ENCODE measurements at regions not wholly inside any gene's neighbourhood (a gene's known extent, or its start where the extent isn't known, plus 50 kb on each side); places are given as distances from the start of the nearest gene placed in this dataset.
"Not testable (repeated sequence)": the region's sequence is repeated elsewhere in the genome, so short reads cannot be mapped to it uniquely, and the experiment has no call there.

DNA sequence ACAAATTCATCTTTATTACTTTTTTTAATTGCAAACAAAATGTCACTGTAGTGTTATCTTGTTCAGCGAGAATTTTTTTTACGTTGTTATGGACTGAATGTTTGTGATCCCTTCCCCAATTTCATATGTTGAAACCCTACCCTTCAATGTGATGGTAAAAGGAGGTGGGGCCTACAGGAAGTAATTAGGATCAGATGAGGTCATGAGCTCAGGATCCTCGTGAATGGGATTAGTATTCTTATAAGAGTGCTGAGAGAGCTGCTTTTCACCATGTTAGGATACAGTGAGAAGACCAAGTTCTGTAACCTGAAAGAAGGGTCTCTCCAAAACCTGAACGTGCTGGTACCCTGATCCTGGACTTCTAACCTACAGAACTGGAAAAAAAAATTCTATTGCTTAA lies 646.0 kb upstream of the TMPRSS15 start:
- Histone ChIP-seq H3K27me3 (replicated peaks) (no peaks in the 10 kb centered on the region), H3K27ac (no peak overlapping the region), H3K4me1 (replicated peaks) (no peaks in the 10 kb centered on the region), H3K36me3 (no peaks in the 10 kb centered on the region), H3K4me3 (no peak overlapping the region), H3K9me3 (replicated peaks) (no peaks in the 10 kb centered on the region)
- DNase-seq (ENCODE audit: low read depth in 1 of 2, low spot score in 2 of 2): no peak

DNA sequence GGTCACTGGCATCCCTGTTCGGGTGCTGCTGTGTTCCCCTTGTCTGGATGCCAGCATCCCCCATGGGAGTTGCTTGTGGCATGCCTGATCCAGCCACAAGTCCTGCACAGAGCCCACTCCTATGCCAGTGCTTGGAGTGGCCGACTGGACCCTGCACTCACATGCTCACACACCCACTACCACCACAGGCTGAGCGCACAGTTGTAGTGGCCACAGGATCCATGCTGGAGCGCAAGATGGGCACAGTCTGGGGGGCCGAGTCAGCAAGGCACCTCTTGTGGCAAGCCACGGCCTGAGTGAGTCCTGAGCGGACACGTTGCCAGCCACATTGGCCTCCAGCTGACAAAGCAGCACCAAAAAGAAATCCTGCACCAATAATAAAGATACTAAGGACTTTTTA lies 661.6 kb upstream of the TMPRSS15 start:
- no peaks in the 10 kb centered on the region for H3K9me3 ChIP-seq (replicated peaks)
- H3K4me3 ChIP-seq: no peak overlapping the region
- no peak for DNase-seq (ENCODE audit: low read depth in 1 of 2, low spot score in 2 of 2)
- no peaks in the 10 kb centered on the region for H3K27me3 ChIP-seq (replicated peaks)
- H3K27ac ChIP-seq: no peak overlapping the region
- H3K4me1 ChIP-seq (replicated peaks): no peaks in the 10 kb centered on the region
- no peaks in the 10 kb centered on the region for H3K36me3 ChIP-seq

DNA sequence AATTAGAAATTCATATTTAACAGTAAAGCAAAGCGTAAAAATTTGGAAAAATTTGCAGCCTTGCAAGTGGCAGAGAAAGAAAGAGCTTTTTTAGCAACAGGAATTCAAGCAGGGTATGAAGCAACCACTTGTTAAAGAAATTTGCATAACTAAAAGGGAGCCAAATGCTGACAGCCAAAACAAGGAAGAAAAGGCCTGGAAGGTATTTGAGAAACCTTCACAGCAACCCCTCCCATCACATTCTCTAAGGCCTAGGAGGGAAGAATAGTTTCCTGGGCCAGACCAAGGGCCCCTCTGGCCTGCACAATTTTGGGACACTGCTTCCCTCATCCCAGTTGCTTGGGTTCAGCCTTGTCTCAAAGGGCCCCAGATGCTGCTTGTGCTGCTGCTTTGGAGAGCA lies 672.4 kb upstream of the TMPRSS15 start:
- Histone ChIP-seq H3K27ac (no peak overlapping the region), H3K4me3 (no peak overlapping the region), H3K9me3 (replicated peaks) (0 out of 2 replicates have a peak, but pooled peaks cover 2% of the 10 kb centered on the region), H3K36me3 (no peaks in the 10 kb centered on the region), H3K27me3 (replicated peaks) (no peaks in the 10 kb centered on the region), H3K4me1 (replicated peaks) (no peaks in the 10 kb centered on the region)
- no peak for DNase-seq (ENCODE audit: low read depth in 1 of 2, low spot score in 2 of 2)

DNA sequence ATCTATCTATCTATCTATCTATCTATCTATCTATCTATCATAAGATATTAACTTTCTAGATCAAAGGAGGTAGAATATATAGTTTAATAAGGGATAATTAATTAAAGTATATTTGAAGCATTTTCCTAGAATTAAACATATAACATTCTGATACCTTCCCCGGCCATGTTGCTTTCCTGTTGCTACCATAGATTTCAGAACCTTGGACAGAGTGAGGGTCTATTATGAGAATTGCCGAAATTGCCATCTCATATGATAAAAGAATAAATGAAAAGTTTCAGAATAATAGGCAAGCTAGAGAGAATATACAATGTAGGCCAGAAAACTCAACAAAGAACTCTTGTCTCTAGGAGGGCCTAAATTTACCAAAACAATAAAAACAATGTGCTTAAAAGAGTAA lies 706.1 kb upstream of the TMPRSS15 start:
- H3K36me3 ChIP-seq: no peaks in the 10 kb centered on the region
- H3K9me3 ChIP-seq (replicated peaks): no peaks in the 10 kb centered on the region
- DNase-seq (ENCODE audit: low read depth in 1 of 2, low spot score in 2 of 2): no peak
- no peak overlapping the region for H3K4me3 ChIP-seq
- no peaks in the 10 kb centered on the region for H3K27me3 ChIP-seq (replicated peaks)
- H3K27ac ChIP-seq: no peak overlapping the region
- no peaks in the 10 kb centered on the region for H3K4me1 ChIP-seq (replicated peaks)

DNA sequence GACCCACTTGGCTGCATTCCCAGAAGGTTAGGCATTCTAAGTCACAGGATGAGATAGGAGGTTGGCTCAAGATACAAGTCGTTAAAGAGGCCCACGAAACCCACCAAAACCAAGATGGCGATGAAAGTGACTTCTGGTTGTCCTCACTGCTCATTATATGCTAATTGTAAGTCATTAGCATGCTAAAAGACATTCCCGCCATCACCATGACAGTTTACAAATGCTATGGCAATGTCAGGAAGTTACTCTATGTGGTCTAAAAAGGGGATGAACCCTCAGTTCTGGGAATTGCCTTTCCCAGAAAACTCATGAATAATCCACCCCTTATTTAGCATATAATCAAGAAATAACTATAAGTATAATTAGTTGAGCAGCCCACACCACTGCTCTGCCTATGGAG lies 715.7 kb upstream of the TMPRSS15 start:
- not testable (repeated sequence) for H3K4me1 ChIP-seq (replicated peaks); H3K27ac ChIP-seq; H3K9me3 ChIP-seq (replicated peaks); H3K27me3 ChIP-seq (replicated peaks); H3K36me3 ChIP-seq; DNase-seq (ENCODE audit: low read depth in 1 of 2, low spot score in 2 of 2); H3K4me3 ChIP-seq

DNA sequence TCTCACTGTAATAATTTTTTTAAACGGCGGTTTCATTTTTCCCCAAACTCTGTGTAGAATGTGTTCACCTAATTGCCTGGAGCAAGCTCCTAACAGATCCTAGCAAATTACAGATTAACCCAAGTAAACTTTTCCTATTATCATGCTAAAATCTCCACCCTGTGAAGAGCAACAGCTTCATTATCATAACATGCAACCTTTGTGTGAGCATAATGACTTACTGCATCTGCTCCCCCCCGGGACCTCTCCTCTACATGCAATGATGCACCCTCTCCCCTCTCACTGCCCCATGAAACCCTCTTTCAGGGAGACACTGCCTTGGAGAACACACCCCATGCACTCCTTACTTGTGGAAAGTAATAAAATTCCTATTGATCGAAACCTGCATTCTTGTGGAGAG lies 717.0 kb upstream of the TMPRSS15 start:
- no peaks in the 10 kb centered on the region for H3K27me3 ChIP-seq (replicated peaks)
- DNase-seq (ENCODE audit: low read depth in 1 of 2, low spot score in 2 of 2): no peak
- H3K4me3 ChIP-seq: no peak overlapping the region
- no peaks in the 10 kb centered on the region for H3K4me1 ChIP-seq (replicated peaks)
- no peaks in the 10 kb centered on the region for H3K36me3 ChIP-seq
- H3K9me3 ChIP-seq (replicated peaks): no peaks in the 10 kb centered on the region; the same call in 1 of the 2 replicates
- no peak overlapping the region for H3K27ac ChIP-seq

DNA sequence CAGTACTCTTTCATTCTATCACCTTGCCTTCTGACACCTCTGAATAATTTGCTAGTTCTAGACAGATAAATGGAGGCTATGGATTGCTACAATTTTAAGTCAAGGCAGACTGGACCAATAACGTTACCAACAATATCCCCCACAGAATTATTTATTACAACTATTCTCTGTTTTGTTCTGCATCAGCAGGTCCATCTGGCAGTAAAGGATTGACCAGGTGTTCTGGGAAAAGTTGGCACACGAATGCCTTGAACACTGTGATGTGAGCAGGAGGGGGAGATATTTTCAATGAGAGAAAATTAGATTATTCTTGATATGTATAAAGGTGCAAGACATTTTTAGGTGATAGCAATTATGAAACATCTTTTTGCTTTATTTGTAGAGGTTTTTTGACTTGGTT lies 718.8 kb upstream of the TMPRSS15 start:
- Histone ChIP-seq H3K4me3 (no peak overlapping the region), H3K27ac (no peak overlapping the region)

DNA sequence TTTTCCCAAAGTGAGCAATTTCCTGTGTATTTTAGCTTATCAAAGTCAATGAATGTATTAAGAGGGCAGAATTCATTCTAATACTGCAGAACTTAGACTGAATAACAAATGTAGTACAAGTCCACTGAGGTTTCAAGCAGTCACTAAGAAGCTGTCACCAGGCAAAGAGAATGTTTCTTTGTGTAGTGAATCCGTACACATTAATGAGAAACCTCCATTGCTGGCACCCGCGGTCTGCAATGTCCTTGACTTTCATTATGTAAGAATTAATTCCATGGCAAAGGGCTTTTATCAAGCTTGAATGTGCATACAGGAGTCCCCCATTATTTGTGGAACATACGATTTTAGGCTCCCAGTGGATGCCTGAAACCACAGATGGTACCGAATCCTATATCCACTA lies 719.5 kb upstream of the TMPRSS15 start:
- H3K36me3 ChIP-seq: no peaks in the 10 kb centered on the region

More for the DNA sequence above, 718.8 kb upstream of the TMPRSS15 start:
- no peaks in the 10 kb centered on the region; the same call in 1 of the 2 replicates for H3K9me3 ChIP-seq (replicated peaks)
- no peak for DNase-seq (ENCODE audit: low read depth in 1 of 2, low spot score in 2 of 2)
- H3K36me3 ChIP-seq: no peaks in the 10 kb centered on the region
- H3K4me1 ChIP-seq (replicated peaks): no peaks in the 10 kb centered on the region
- no peaks in the 10 kb centered on the region for H3K27me3 ChIP-seq (replicated peaks)

DNA sequence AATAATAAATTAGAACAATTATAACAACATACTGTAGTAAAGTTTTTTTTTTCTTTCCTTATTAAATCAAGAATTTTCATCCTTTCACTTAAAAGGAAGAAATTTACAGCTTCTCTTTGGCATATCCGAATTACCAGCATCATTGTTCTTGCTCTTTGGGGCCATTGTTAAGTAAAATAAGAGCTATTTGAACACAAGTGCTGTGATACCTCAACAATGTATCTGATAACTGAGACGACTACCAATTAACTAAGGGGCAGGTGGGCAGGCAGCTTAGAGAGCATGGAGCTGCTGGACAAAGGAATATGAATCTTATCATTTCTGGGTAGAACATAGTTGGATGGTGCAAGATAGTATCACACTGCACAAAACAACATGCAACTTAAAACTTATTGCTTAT lies 719.9 kb upstream of the TMPRSS15 start:
- no peak overlapping the region for H3K4me3 ChIP-seq
- H3K27ac ChIP-seq: no peak overlapping the region
- no peaks in the 10 kb centered on the region for H3K27me3 ChIP-seq (replicated peaks)
- H3K9me3 ChIP-seq (replicated peaks): no peaks in the 10 kb centered on the region
- no peak for DNase-seq (ENCODE audit: low read depth in 1 of 2, low spot score in 2 of 2)
- no peaks in the 10 kb centered on the region for H3K36me3 ChIP-seq
- H3K4me1 ChIP-seq (replicated peaks): no peaks in the 10 kb centered on the region

More for the DNA sequence above, 719.5 kb upstream of the TMPRSS15 start:
- Histone ChIP-seq H3K4me1 (replicated peaks) (no peaks in the 10 kb centered on the region), H3K9me3 (replicated peaks) (no peaks in the 10 kb centered on the region; the same call in 1 of the 2 replicates), H3K4me3 (no peak overlapping the region), H3K27me3 (replicated peaks) (no peaks in the 10 kb centered on the region), H3K27ac (no peak overlapping the region)
- DNase-seq (ENCODE audit: low read depth in 1 of 2, low spot score in 2 of 2): no peak

DNA sequence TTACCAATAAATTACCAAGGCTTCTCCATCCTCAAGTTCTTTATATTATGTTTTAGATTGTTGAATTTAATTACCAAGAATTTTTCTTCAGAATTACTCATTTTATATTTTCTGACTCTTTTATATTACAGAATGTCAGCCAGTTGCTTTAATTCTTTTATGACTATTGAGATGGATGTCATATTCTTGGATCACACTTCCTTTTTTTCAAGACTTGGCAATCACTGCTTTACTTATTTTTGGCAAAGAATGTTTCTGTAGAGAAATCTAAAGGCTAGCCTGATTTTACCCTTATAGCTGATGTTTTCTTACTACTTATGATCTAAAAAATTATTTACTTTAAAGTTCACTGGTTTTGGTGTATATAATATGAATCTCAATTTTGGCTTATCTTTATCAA lies 721.1 kb upstream of the TMPRSS15 start:
- no peak overlapping the region for H3K4me3 ChIP-seq
- no peaks in the 10 kb centered on the region for H3K9me3 ChIP-seq (replicated peaks)
- no peaks in the 10 kb centered on the region for H3K4me1 ChIP-seq (replicated peaks)
- no peak overlapping the region for H3K27ac ChIP-seq
- DNase-seq (ENCODE audit: low read depth in 1 of 2, low spot score in 2 of 2): no peak
- H3K36me3 ChIP-seq: no peaks in the 10 kb centered on the region
- no peaks in the 10 kb centered on the region for H3K27me3 ChIP-seq (replicated peaks)

DNA sequence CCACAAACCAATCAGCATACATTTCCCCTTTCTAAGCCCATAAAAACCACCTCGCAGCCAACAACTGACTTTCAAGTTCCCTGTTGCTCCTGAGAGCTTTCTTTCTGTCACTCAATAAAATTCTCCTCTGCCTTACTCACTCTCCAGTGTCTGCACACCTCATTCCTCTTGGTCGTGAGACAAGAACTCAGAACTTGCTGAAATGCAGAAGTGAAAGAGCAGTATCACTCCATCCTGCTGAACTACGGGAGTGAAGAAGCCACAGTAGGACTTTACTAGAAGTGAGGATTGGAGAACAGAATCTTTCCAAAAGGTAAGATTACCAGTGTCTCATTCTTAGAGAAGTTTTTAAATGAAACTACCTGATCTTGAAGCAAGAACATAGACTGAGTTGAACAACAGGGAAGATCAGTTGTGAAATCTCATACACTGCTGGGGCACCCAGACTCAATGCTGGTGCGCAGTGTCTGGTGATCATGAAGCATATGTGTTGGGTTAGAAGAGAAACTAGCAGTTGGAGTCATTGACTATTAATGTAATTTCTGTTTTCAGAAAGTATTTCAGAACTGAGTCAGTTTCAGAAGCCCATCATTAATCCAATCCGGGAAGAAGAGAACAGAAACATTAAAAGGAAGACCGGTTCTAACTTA lies 726.9 kb upstream of the TMPRSS15 start:
- Histone ChIP-seq H3K27me3 (replicated peaks) (no peaks in the 10 kb centered on the region), H3K4me3 (no peak overlapping the region), H3K9me3 (replicated peaks) (no peaks in the 10 kb centered on the region), H3K4me1 (replicated peaks) (no peaks in the 10 kb centered on the region), H3K36me3 (no peaks in the 10 kb centered on the region), H3K27ac (no peak overlapping the region)
- DNase-seq (ENCODE audit: low read depth in 1 of 2, low spot score in 2 of 2): no peak

DNA sequence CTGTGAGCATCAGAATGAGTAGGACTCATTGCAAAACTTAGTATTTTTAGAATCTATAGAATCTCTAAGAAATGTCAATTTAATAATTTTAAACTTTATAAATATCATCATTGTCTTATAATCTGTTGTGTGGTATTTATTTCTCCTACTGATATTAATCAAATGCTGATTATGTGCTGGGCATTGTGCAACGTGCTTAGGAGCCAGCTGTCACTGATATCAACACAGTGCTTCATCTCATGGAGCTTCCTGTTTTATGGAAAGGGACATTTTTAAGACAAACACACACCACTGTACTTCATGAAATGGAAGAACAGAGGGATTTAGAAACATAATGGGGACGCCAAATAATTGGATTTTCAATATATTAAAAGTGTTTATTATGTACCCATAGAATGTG lies 737.9 kb upstream of the TMPRSS15 start:
- DNase-seq (ENCODE audit: low read depth in 1 of 2, low spot score in 2 of 2): no peak
- Histone ChIP-seq H3K4me1 (replicated peaks) (no peaks in the 10 kb centered on the region), H3K27ac (no peak overlapping the region), H3K9me3 (replicated peaks) (peaks cover 4% of the 10 kb centered on the region; the same call in 1 of the 2 replicates), H3K27me3 (replicated peaks) (no peaks in the 10 kb centered on the region), H3K4me3 (no peak overlapping the region), H3K36me3 (no peaks in the 10 kb centered on the region)

DNA sequence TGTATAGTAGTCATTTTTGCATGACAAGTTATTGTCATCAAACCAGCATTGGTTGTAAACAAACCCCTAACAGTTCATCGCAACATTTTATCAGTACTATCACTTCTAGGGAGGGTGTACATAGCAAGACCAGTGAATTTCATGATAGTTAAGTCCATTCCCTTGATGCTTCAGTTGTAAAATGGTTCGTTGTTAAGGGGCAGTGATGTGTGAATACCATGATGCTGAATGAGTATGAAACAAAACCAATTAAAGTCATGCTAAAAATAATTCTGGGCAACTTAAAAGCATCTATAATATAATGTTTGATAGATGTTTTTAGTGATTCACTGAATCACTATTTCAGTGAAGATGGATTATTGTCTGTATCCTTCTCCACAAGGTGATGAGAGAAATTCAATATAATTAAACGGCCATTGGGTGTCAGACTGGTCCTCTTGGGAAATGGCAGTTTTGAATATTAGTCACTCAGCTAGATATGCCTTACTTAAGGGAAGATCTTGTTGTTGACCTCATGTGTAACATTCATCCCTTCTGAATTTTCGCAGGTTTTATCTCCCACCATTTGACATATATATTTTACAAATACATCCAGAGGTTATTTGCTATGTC lies 742.2 kb upstream of the TMPRSS15 start:
- Histone ChIP-seq H3K27me3 (replicated peaks) (no peaks in the 10 kb centered on the region), H3K4me3 (no peak overlapping the region), H3K27ac (no peak overlapping the region), H3K4me1 (replicated peaks) (no peaks in the 10 kb centered on the region), H3K36me3 (no peaks in the 10 kb centered on the region), H3K9me3 (replicated peaks) (no peaks in the 10 kb centered on the region)
- no peak for DNase-seq (ENCODE audit: low read depth in 1 of 2, low spot score in 2 of 2)

DNA sequence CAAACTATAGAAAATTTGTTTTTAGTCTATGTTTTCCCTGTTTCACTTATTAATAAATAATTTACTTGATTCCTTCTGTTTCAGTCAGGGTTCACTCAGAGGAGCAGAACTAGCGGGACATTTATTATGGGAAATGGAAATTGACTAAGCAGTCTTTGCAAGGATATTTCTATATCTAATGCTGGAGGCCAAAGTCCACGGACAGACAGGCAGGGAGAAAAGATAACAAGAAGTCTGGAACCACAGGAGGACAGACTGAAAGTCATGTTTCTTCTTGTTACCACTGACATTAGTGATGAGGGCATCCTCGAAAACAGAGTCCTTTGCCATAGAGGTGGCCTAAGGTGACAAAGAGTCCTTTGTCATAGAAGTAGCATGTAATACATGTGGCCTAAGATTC lies 744.5 kb upstream of the TMPRSS15 start:
- H3K9me3 ChIP-seq (replicated peaks): no peaks in the 10 kb centered on the region
- H3K27me3 ChIP-seq (replicated peaks): no peaks in the 10 kb centered on the region
- H3K4me1 ChIP-seq (replicated peaks): no peaks in the 10 kb centered on the region
- H3K4me3 ChIP-seq: no peak overlapping the region
- no peak for DNase-seq (ENCODE audit: low read depth in 1 of 2, low spot score in 2 of 2)
- no peak overlapping the region for H3K27ac ChIP-seq
- H3K36me3 ChIP-seq: no peaks in the 10 kb centered on the region

DNA sequence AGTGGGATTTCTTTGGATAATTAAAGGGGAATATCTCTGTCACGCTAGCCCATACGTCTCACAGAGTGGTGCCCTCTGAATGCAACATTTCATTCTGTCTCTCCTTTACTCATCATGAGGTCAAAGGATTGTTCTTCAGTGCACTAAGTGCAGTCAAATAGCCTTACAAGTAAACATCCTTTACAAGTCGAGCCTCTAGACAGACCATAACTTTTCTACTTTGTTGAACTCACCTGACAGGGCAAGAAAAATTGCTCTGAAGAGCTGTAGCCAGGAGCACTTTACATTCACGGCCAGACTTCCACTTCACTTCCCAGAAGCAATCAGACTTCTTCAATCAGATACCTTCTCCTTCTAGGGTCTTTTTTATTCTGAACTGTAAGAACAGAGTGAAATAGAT lies 768.0 kb upstream of the TMPRSS15 start:
- Histone ChIP-seq H3K27me3 (replicated peaks) (no peaks in the 10 kb centered on the region), H3K27ac (no peak overlapping the region), H3K9me3 (replicated peaks) (peaks cover 3% of the 10 kb centered on the region; the same call in 1 of the 2 replicates), H3K4me3 (no peak overlapping the region), H3K4me1 (replicated peaks) (no peaks in the 10 kb centered on the region), H3K36me3 (no peaks in the 10 kb centered on the region)
- no peak for DNase-seq (ENCODE audit: low read depth in 1 of 2, low spot score in 2 of 2)

Measured in SJSA1 (cell line).